IgD-negative memory B cell (primary cell): ENCODE measurements at regions not wholly inside any gene's neighbourhood (a gene's known extent, or its start where the extent isn't known, plus 50 kb on each side); places are given as distances from the start of the nearest gene placed in this dataset.

ENCODE experiments used
- H3K27ac Mint-ChIP-seq, 3 donors: one replicate each; pipeline ENCODE4 v1.8.0; 2020 to 2022; ENCODE audit warnings: mild to moderate bottlenecking in 3 of 3, mixed read lengths in 3 of 3, moderate library complexity in 1 of 3
- H3K27me3 Mint-ChIP-seq: one replicate; pipeline ENCODE4 v1.8.0; 2021; ENCODE audit warnings: mixed read lengths
- H3K36me3 Mint-ChIP-seq: one replicate; pipeline ENCODE4 v1.8.0; 2020; ENCODE audit warnings: mild to moderate bottlenecking, mixed read lengths
- H3K4me1 Mint-ChIP-seq, 3 donors: one replicate each; pipeline ENCODE4 v1.8.0; 2020 to 2022; ENCODE audit warnings: mixed read lengths in 3 of 3, mild to moderate bottlenecking in 1 of 3
- H3K4me3 Mint-ChIP-seq, 4 donors: one replicate each; pipeline ENCODE4 v1.8.0; 2020 to 2022; ENCODE audit warnings: mild to moderate bottlenecking in 4 of 4, mixed read lengths in 4 of 4, moderate library complexity in 3 of 4
- H3K9me3 Mint-ChIP-seq, 3 donors: one replicate each; pipeline ENCODE4 v1.8.0; 2020 to 2021; ENCODE audit warnings: mixed read lengths in 3 of 3, mild to moderate bottlenecking in 1 of 3

DNA sequence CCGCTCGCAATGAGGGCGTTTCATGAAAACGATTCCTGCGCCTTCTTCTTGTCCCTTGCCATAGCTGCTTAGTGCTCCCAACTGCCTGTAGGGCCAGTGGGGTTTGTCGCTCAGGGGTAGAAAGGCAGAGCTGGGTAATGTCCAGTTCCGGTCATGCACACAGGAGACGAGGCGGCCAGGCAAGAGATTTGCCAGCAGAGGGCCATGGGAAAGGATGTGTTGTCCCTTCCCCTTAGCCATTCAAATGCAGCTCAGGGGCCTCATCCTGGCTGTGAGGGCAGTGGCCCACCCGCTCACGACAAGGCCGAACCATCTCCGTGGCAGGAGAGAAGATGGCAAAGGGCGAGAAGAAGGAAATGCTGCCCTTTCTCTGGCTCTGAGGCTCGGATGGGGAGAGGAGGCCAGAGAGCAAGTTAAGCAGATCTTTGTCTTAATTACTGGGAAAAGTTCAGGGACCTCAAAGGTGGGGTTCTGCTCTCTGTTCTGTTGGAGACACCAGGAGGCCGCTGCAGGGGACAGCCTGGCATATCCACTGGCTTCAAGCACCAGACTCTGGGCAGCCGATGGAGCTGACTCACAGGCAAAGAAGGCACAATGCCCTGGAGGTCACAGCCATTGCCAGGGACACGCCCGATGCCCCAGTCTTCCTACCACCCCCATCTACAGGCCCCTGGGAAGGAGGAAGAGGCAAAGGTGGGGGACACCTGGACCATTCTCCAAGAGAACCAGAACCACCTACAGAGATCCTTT, 534.8 kb upstream of the MGMT start:
- Mint-ChIP-seq H3K27me3 (no peaks in the 10 kb centered on the region), H3K9me3 (peaks cover 3 to 8% (median 3%) of the 10 kb centered on the region in 3 donors), H3K4me3 (no peak overlapping the region), H3K36me3 (no peaks in the 10 kb centered on the region), H3K27ac (no peak overlapping the region), H3K4me1 (no peaks in the 10 kb centered on the region)

DNA sequence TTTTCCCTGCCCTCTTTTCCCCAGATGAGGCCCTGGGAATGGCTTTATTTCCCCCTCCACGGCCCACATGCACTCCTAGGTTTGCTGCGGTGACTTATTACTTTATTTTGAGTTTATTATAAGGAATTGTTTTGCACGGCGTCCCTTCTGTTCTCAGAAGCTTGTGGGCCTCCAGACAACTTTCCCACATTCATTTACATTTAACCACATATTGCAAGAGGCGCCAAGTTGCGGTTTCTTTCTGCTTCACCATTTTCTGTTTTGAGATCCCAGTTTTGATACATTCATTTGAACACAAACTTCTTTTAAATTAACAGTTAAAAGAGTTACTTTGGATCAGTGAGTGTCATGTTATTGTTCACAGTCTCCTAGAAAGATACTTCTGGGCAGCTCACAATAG, 532.5 kb upstream of the MGMT start:
- Mint-ChIP-seq H3K27ac (no peak overlapping the region), H3K9me3 (peaks cover 0 to 8% (median 6%) of the 10 kb centered on the region in 3 donors), H3K4me1 (no peaks in the 10 kb centered on the region), H3K4me3 (no peak overlapping the region), H3K36me3 (no peaks in the 10 kb centered on the region), H3K27me3 (no peaks in the 10 kb centered on the region)

DNA sequence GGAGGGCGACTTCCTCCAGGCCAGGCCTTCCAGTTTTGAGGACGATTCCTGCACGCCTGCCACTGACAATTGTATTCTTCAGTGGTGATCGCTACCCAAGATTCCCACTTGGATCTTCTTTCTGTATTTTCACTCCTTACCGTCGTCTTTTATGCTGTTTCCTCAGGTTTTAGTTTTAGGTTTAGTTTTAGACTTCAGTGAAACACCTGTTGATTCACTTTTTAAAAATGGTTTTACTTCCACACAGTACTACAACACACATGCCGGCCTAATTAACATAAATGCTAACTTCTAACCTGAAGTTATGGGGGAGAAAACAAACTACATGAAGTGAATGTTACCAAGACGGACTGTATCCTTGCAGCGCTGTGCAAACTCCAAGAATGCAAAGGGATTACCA, 530.6 kb upstream of the MGMT start:
- Mint-ChIP-seq H3K9me3 (peaks cover 0 to 8% (median 4%) of the 10 kb centered on the region in 3 donors), H3K36me3 (no peaks in the 10 kb centered on the region), H3K4me3 (no peak overlapping the region), H3K4me1 (no peaks in the 10 kb centered on the region), H3K27me3 (no peaks in the 10 kb centered on the region), H3K27ac (no peak overlapping the region)

DNA sequence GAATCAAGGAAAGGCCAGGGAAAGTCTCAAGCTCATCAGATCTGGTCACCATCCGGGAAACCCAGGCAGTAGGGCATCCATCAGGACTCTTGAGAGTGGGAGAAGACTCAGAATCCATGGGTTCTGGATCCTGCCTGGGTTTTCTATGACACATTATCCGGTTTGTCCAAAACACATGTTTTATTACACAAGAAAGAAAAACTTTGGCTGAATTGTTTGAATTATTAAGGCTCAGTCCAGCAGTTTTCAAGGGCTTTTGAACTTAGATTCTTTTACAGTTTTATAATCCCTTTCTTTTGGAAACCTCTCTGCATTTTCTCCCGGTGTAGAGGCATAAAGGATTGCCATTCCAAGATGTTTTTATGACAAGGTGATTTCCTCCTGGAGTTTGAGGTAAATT, 528.5 kb upstream of the MGMT start:
- H3K27ac Mint-ChIP-seq, result no peak overlapping the region
- no peaks in the 10 kb centered on the region for H3K4me1 Mint-ChIP-seq
- no peak overlapping the region for H3K4me3 Mint-ChIP-seq
- no peaks in the 10 kb centered on the region for H3K27me3 Mint-ChIP-seq
- peaks cover 0 to 10% (median 2%) of the 10 kb centered on the region in 3 donors for H3K9me3 Mint-ChIP-seq
- no peaks in the 10 kb centered on the region for H3K36me3 Mint-ChIP-seq

DNA sequence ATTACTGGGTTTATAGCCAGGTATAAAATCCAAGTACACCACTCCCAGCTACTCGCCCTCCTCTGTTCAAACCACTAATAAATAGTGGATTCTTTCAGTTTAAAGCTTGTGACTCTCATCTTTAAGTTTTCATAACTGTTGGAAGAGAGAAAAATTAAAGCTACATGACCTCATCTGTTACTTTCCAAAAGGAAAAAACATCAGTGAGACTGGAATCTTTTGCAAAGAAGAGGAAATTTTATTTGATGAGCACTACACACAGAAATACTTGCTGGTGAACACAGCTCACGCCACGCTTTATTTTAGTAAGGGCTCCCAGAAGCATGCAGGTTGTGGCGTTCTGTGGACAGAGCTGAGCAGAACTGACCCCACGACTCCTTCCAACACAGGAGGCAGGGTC, 527.0 kb upstream of the MGMT start:
- Mint-ChIP-seq H3K36me3 (no peaks in the 10 kb centered on the region), H3K4me3 (no peak overlapping the region), H3K4me1 (no peaks in the 10 kb centered on the region), H3K9me3 (peaks cover 0 to 7% (median 2%) of the 10 kb centered on the region in 3 donors), H3K27me3 (no peaks in the 10 kb centered on the region), H3K27ac (no peak overlapping the region)

DNA sequence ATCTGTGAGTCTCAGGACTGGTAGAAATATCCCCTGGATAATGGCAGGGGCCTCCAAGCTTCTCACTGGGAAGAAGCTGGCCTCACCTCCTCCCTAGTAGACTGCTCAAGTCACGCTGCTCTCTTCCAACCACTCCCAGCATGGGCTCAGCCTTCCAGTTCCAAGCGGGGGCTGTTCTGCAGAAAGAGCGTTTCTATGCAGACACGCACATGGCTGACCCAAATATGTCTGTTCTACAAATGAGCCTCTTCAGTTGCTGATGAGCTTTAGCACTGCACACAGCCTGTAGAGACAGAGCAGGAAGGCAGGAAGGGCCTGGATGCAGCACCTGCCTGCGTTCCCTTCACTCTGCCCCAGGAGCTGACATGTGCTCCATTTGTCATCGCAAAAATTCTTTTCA, 523.9 kb upstream of the MGMT start:
- Mint-ChIP-seq H3K36me3 (no peaks in the 10 kb centered on the region), H3K27ac (no peak overlapping the region), H3K27me3 (no peaks in the 10 kb centered on the region), H3K4me1 (no peaks in the 10 kb centered on the region), H3K9me3 (peaks cover 9 to 15% (median 9%) of the 10 kb centered on the region in 3 donors), H3K4me3 (no peak overlapping the region)

DNA sequence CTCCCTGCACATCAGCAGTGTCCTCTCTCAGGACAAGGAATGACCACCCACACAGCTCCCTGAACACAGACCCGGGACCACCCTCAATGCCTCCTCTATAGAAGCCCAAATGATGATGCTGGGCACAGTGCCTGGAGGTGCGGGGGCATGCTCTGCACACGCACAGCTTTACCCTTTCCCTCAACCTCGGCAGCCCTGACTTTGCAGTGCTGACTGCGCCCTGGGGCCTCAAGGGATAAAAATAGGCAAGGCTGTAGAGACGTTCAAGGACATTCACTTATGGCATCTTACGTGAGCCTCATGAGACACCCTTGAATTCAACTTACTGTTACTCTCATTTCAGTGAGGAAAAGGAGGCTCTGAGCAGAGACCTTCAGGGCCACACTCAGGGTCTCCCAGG, 521.6 kb upstream of the MGMT start:
- no peak overlapping the region for H3K27ac Mint-ChIP-seq
- no peaks in the 10 kb centered on the region for H3K27me3 Mint-ChIP-seq
- H3K36me3 Mint-ChIP-seq, result no peaks in the 10 kb centered on the region
- H3K4me3 Mint-ChIP-seq, result no peak overlapping the region
- H3K9me3 Mint-ChIP-seq, result peaks cover 6 to 15% (median 9%) of the 10 kb centered on the region in 3 donors
- H3K4me1 Mint-ChIP-seq, result no peaks in the 10 kb centered on the region

DNA sequence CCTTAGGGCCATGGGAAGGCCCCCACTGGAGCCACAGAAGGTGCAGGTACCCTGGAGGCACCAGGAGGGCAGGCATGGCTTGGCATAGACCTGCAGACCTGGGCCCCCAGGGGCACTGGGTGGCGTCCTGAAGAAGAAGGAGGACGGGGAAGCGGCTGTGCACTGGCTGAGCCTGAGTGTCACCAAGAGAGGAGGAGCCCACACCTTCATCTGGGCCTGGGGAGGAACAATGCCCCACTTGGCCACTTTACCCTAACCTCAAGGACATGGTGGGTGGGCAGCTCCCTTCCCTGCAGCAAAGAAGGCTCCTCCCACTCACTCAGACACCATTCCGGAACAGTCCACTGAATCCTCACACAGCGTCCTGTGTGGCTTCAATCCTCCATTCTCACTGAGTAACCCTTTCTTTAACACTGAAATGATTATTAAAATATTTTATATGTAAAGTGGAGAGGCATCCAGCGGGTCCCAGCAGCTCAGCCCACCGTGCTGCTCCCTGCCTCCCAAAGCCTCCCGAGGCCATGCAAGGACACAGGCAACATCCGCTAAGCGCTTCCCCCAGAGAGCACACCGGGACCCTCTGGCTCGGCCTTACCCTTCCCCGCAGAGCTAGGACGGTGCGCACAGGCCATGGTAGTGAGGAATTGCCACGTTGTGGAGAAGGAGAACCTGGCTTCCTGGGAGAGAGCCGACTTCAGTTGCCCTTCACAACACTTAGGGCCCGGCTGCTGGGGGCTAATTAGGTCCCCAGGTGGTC, 516.7 kb upstream of the MGMT start:
- Mint-ChIP-seq H3K9me3 (peaks cover 6 to 9% (median 9%) of the 10 kb centered on the region in 3 donors), H3K27me3 (no peaks in the 10 kb centered on the region), H3K27ac (no peak overlapping the region), H3K4me3 (no peak overlapping the region), H3K4me1 (no peaks in the 10 kb centered on the region), H3K36me3 (no peaks in the 10 kb centered on the region)

DNA sequence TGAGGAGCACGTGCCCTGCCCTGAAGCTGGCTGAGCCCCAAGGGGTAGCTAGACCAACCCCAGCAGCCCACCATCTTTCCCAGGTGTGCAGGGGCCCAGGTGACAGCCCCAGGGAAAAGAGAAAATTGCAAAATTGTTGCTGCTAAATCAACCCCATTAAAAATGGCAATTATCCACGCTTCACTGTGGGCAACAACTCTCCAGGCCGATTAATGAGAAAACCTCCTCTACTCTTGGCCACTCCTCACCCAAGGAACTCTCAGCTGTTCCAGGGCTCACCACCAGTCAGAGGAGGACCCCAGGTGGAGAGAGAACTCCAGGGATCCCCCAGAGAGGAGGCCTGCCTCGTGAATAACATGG, 516.1 kb upstream of the MGMT start:
- Mint-ChIP-seq H3K27ac (no peak overlapping the region), H3K9me3 (peaks cover 6 to 9% (median 7%) of the 10 kb centered on the region in 3 donors), H3K4me3 (no peak overlapping the region), H3K4me1 (no peaks in the 10 kb centered on the region), H3K27me3 (no peaks in the 10 kb centered on the region), H3K36me3 (no peaks in the 10 kb centered on the region)

DNA sequence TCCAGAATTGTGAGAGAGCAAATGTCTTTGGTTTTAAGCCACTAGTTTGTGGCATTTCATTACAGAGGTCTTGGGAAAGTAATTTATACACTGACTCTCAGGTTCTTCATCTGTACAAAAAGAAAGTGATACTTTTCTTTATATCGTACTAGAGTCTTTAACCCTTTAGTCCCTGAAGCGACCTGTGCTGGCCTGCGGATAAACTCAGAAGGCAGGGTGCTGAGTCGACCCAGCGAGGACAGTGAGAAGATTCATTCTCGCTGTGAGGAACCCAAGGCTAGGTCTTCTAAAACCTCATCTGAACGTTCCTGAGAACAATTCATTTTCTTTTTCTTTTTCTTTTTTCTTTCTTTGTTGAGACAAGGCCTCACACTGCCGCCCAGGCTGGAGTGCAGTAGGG, 514.2 kb upstream of the MGMT start:
- Mint-ChIP-seq H3K4me3 (no peak overlapping the region), H3K9me3 (peaks cover 0 to 5% (median 0%) of the 10 kb centered on the region in 3 donors), H3K27ac (no peak overlapping the region), H3K4me1 (no peaks in the 10 kb centered on the region), H3K36me3 (no peaks in the 10 kb centered on the region), H3K27me3 (no peaks in the 10 kb centered on the region)

DNA sequence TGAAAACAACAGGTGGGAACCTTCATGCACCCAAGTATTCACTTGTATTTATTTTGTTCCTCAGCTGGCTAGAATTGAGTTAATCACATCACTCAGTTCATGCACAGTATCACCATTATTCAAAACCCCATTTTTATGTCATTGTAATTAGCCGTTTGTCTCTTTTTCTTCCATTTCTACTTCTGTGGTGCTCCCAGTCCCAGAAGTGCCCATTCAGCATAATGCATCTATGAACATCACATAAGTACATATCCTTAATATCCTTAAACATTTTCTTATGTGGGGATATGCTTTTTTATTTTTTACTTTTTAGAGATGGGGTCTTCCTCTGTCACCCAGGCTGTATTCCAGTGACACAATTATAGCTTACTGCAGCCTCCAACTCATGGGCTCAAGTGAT, 510.9 kb upstream of the MGMT start:
- Mint-ChIP-seq H3K9me3 (peaks cover 0 to 5% (median 0%) of the 10 kb centered on the region in 3 donors), H3K27ac (no peak overlapping the region), H3K27me3 (no peaks in the 10 kb centered on the region), H3K4me1 (no peaks in the 10 kb centered on the region), H3K36me3 (no peaks in the 10 kb centered on the region), H3K4me3 (no peak overlapping the region)

DNA sequence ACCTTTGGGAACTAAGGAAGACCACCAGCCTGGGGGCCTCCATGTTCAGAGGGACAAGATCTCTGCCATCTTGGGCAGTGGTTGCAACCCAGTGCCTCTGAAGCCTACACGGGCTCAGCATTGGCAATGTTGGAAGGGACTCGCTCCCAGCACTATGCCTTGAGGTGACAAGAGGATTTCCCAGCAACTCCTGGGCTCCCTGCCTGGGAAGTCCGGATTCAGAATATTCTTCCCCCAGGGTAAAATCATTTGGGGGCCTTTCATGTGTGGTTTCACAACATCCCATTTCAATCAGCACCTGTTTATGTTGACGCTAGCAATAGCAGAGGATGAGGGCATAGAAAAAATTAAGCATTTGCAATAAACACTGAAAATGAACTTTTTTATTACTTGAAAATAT, 509.8 kb upstream of the MGMT start:
- no peaks in the 10 kb centered on the region for H3K27me3 Mint-ChIP-seq
- no peaks in the 10 kb centered on the region for H3K4me1 Mint-ChIP-seq
- peaks cover 0 to 5% (median 0%) of the 10 kb centered on the region in 3 donors for H3K9me3 Mint-ChIP-seq
- no peak overlapping the region for H3K27ac Mint-ChIP-seq
- no peaks in the 10 kb centered on the region for H3K36me3 Mint-ChIP-seq
- H3K4me3 Mint-ChIP-seq, result no peak overlapping the region

DNA sequence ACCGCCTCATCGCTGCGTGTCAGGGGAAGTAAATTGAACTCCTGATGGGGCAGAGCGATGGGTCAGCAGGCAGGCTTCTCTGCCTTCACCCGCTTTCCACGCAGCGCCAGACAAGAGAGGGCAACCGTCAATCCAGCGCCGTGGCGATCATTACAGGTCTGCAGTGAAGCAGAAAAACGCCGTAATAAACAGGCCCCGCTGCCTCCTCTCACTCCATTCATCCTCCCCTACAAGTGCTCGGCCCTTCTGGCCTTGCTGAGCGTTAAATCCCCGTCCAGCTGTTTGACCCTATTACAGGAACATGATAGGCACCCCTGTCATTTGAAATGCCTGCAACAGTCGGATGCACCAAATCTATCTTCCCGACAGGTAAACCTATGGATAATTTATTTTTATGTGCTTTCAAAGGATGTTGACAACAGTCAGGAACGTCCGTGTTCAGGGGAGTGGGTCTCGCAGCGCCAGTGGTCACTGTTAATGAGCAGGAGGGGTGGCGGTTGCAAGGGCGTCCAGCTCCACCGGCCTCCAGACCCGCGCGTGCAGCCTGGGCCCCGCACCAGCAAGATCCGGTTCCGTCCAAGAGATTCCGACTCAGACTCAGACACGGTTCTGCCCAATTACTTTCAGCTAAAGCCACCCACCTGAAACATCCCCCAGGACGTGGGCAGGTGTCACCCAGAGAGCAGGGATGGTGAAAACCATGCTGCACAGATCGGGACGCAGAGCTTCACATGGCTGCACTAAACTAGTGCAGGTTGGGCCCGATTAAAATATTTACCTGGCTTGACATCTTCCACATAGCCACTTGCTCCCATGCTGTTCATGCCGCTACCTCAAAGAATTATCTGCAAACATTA, 508.0 kb upstream of the MGMT start:
- Mint-ChIP-seq H3K27me3 (no peaks in the 10 kb centered on the region), H3K4me1 (no peaks in the 10 kb centered on the region), H3K27ac (no peak overlapping the region), H3K4me3 (no peak overlapping the region), H3K36me3 (no peaks in the 10 kb centered on the region), H3K9me3 (peaks cover 0 to 2% (median 0%) of the 10 kb centered on the region in 3 donors)

DNA sequence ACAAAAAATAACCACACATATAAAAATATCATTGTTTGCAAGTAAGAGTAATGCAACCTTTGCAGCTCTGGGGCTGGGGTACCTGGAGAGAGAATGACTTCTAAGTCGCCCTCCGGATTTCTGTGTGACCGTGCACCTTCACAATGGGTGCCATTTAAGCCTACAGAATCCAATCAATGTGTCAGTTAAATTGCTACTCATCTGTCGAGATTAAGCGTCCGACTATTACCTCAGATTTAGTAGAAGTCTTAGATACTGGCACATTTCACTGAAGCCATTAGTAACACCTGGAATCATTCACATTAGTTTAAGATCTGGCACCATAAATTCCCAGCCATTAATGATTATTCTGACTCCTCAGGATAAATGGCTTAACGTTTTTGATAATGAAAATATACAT, 507.3 kb upstream of the MGMT start:
- no peak overlapping the region for H3K4me3 Mint-ChIP-seq
- H3K4me1 Mint-ChIP-seq, result no peaks in the 10 kb centered on the region
- H3K27ac Mint-ChIP-seq, result no peak overlapping the region
- no peaks in the 10 kb centered on the region for H3K27me3 Mint-ChIP-seq
- H3K36me3 Mint-ChIP-seq, result no peaks in the 10 kb centered on the region
- H3K9me3 Mint-ChIP-seq, result peaks cover 0 to 2% (median 0%) of the 10 kb centered on the region in 3 donors

DNA sequence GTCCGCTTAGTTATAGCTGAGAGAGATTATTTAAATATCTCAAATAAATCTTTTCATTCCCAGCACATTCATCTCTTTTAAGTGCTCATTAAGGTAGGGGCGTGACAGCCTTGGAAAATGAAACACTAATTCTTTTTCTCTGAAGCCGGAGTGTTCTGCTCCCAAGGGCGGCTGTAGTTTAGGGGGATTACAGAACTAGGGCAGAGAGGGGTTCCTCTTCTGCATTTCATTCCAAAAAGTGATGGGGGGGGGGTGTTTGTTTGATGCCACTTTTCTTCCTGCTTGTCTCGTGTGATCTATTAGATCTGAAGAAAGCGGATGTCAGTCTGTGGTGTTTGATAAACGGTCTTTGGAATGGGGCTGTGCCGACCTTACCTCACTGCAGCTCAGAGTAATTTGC, 506.5 kb upstream of the MGMT start:
- no peaks in the 10 kb centered on the region for H3K27me3 Mint-ChIP-seq
- H3K4me1 Mint-ChIP-seq, result no peaks in the 10 kb centered on the region
- H3K9me3 Mint-ChIP-seq, result peaks cover 0 to 2% (median 0%) of the 10 kb centered on the region in 3 donors
- no peak overlapping the region for H3K4me3 Mint-ChIP-seq
- no peak overlapping the region for H3K27ac Mint-ChIP-seq
- no peaks in the 10 kb centered on the region for H3K36me3 Mint-ChIP-seq
